Loucy (cell line): ENCODE measurements at regions not wholly inside any gene's neighbourhood (a gene's known extent, or its start where the extent isn't known, plus 50 kb on each side); places are given as distances from the start of the nearest gene placed in this dataset.

Experiments
- CTCF ChIP-seq: fragments of 200-600 bp; sonication (generic); conservative IDR thresholded peaks from 2 replicates; pipeline ENCODE4 v1.5.1; 2014; ENCODE audit warnings: mild to moderate bottlenecking, antibody characterized with exemption, low read length
- EZH2phosphoT487 ChIP-seq: fragments of 200-600 bp; IDR thresholded peaks from 2 replicates; pipeline ENCODE4 v1.6.1; 2018; ENCODE audit warnings: antibody characterized with exemption, mild to moderate bottlenecking, moderate library complexity, borderline replicate concordance

DNA sequence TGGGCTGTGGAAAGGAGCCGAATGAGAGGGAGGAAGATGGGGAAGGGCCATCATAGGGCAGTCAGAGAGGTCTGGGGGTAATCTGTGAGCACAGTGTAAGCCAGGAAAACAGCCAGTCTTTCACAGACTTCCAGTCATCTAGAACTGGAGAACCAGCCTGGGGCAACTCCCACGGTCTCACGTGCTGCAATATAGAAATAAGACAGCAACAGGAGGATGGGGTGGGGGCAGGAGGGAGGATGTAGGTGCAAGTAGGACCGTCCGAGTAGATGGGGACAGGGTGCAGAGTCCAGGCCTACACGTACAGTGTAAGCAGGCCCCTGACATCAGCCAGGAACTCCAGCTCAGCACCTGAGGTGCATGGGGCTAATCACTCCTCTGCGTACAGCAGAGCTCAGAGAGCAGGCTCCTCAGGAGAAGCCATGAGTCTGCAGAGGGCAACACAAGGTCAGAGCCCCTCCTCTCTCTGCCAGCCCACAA is 58.2 kb upstream of the TNFAIP3 start:
- TF ChIP-seq CTCF, result no peak
- no peak for TF ChIP-seq EZH2phosphoT487
